ENCODE measurements at regions not wholly inside any gene's neighbourhood (a gene's known extent, or its start where the extent isn't known, plus 50 kb on each side); places are given as distances from the start of the nearest gene placed in this dataset.

DNA sequence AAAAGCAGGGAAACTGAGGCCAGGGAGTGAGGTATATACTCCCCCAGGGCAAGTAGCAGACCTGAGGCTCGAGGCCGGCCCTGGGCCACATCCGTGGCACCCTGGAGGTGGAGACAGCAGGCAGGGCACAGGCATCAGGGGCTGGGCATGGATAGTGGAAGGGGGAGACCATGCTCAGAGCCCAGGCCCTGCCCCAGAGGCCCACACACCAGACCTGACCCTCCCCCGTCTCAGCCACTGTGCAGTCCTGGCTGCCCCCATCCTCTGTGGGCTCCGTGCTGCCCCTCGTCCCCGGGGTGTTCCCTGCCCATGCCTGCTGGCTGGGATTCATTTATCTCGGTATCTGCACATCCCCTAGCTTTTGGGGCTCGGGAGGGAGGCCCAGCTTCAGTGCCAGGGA lies 103.1 kb upstream of the NKX1-1 start:
- TF ChIP-seq CTCF (IDR thresholded peaks at IDR 0.05; ENCODE audit: insufficient read depth, low read length) (no peak), POLR2AphosphoS5 (IDR thresholded peaks at IDR 0.05; ENCODE audit: low read depth) (no peak), GABPA (IDR thresholded peaks at IDR 0.05; ENCODE audit: low read depth) (no peak)
- TF ChIP-seq, protein P1, sequence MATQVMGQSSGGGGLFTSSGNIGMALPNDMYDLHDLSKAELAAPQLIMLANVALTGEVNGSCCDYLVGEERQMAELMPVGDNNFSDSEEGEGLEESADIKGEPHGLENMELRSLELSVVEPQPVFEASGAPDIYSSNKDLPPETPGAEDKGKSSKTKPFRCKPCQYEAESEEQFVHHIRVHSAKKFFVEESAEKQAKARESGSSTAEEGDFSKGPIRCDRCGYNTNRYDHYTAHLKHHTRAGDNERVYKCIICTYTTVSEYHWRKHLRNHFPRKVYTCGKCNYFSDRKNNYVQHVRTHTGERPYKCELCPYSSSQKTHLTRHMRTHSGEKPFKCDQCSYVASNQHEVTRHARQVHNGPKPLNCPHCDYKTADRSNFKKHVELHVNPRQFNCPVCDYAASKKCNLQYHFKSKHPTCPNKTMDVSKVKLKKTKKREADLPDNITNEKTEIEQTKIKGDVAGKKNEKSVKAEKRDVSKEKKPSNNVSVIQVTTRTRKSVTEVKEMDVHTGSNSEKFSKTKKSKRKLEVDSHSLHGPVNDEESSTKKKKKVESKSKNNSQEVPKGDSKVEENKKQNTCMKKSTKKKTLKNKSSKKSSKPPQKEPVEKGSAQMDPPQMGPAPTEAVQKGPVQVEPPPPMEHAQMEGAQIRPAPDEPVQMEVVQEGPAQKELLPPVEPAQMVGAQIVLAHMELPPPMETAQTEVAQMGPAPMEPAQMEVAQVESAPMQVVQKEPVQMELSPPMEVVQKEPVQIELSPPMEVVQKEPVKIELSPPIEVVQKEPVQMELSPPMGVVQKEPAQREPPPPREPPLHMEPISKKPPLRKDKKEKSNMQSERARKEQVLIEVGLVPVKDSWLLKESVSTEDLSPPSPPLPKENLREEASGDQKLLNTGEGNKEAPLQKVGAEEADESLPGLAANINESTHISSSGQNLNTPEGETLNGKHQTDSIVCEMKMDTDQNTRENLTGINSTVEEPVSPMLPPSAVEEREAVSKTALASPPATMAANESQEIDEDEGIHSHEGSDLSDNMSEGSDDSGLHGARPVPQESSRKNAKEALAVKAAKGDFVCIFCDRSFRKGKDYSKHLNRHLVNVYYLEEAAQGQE (IDR thresholded peaks at IDR 0.05; ENCODE audit: insufficient replicate concordance, low read depth) = no peak
